Activated T-cell treated with anti-CD3 and anti-CD28 coated beads for 24 hours (primary cell): ENCODE measurements at regions not wholly inside any gene's neighbourhood (a gene's known extent, or its start where the extent isn't known, plus 50 kb on each side); places are given as distances from the start of the nearest gene placed in this dataset.
A peak's percentile ranks its signal among the peaks of the same experiment; 100 is the strongest.
"Not testable (repeated sequence)": the region's sequence is repeated elsewhere in the genome, so short reads cannot be mapped to it uniquely, and the experiment has no call there.

ENCODE experiments used
- DNase-seq: peaks from one replicate; pipeline ENCODE4 v3.0.0-alpha.2; 2020; ENCODE audit warnings: low read depth

GRCh38 chr17:14427900-14428647 lies 127.2 kb downstream of the HS3ST3B1 start:
- peak; percentile 26 for DNase-seq

GRCh38 chr17:14423156-14423555 lies 122.3 kb downstream of the HS3ST3B1 start:
- not testable (repeated sequence) for DNase-seq

- no peak for DNase-seq
Observed at GRCh38 chr17:14417336-14417735, 116.5 kb downstream of the HS3ST3B1 start.

- no peak for DNase-seq
Observed at GRCh38 chr17:14409292-14409691, 108.4 kb downstream of the HS3ST3B1 start.

GRCh38 chr17:14407541-14407940 lies 106.7 kb downstream of the HS3ST3B1 start:
- DNase-seq: no peak

- no peak for DNase-seq
Observed at GRCh38 chr17:14405189-14405588, 104.3 kb downstream of the HS3ST3B1 start.
